Smooth muscle cell (in vitro differentiated cells): ENCODE measurements at regions not wholly inside any gene's neighbourhood (a gene's known extent, or its start where the extent isn't known, plus 50 kb on each side); places are given as distances from the start of the nearest gene placed in this dataset.

Source experiments
- DNase-seq: peaks from one replicate; lab custom pipeline; 2025; ENCODE audit not compliant: unreplicated experiment; lab: John Stamatoyannopoulos, UW
- H2AFZ ChIP-seq: fragments of 200-600 bp; sonication (generic); 2 replicates; pipeline ENCODE4 v1.6.0; 2016; ENCODE audit warnings: antibody characterized with exemption, low read depth, mild to moderate bottlenecking
- H3F3A ChIP-seq: fragments of 200-600 bp; sonication (generic); 2 replicates; pipeline ENCODE4 v1.6.0; 2017; ENCODE audit warnings: antibody characterized with exemption, low read depth
- H3K27ac ChIP-seq: fragments of 200-600 bp; sonication (generic); 2 replicates; pipeline ENCODE4 v1.5.1; 2016; ENCODE audit warnings: low read depth, mild to moderate bottlenecking
- H3K27me3 ChIP-seq: fragments of 200-600 bp; sonication (generic); 2 replicates; pipeline ENCODE4 v1.6.1; 2016; ENCODE audit warnings: low read depth, mild to moderate bottlenecking
- H3K36me3 ChIP-seq: fragments of 200-600 bp; sonication (generic); 2 replicates; pipeline ENCODE4 v1.5.1; 2016; ENCODE audit warnings: low read depth
- H3K4me1 ChIP-seq: fragments of 200-600 bp; sonication (generic); 2 replicates; pipeline ENCODE4 v1.5.1; 2016; ENCODE audit warnings: low read depth
- H3K4me2 ChIP-seq: fragments of 200-600 bp; sonication (generic); 2 replicates; pipeline ENCODE4 v1.6.0; 2016; ENCODE audit warnings: mild to moderate bottlenecking
- H3K4me3 ChIP-seq: fragments of 200-600 bp; sonication (generic); 2 replicates; pipeline ENCODE4 v1.5.1; 2016; ENCODE audit warnings: mild to moderate bottlenecking
- H3K79me2 ChIP-seq: fragments of 200-600 bp; sonication (generic); 2 replicates; pipeline ENCODE4 v1.6.0; 2016; ENCODE audit warnings: low read depth, mild to moderate bottlenecking
- H3K9ac ChIP-seq: fragments of 200-600 bp; sonication (generic); 2 replicates; pipeline ENCODE4 v1.6.0; 2016; ENCODE audit warnings: low read depth
- H3K9me3 ChIP-seq: fragments of 200-600 bp; sonication (generic); replicated peaks from 2 replicates; pipeline ENCODE4 v1.5.1; 2016; ENCODE audit warnings: low read depth
- H4K20me1 ChIP-seq: fragments of 200-600 bp; sonication (generic); 2 replicates; pipeline ENCODE4 v1.6.0; 2016; ENCODE audit warnings: low read depth
- CTCF ChIP-seq: fragments of 200-600 bp; sonication (generic); IDR thresholded peaks from 2 replicates; pipeline ENCODE4 v1.5.1; 2017; ENCODE audit warnings: borderline replicate concordance, mild to moderate bottlenecking, antibody characterized with exemption; ENCODE audit not compliant: insufficient read depth, poor library complexity, severe bottlenecking
- WGBS: methylation state at CpG from one replicate; pipeline ENCODE4 v1.1.7; 2016; ENCODE audit warnings: low lambda C conversion rate; 5-methylcytosine and 5-hydroxymethylcytosine counted together

DNA sequence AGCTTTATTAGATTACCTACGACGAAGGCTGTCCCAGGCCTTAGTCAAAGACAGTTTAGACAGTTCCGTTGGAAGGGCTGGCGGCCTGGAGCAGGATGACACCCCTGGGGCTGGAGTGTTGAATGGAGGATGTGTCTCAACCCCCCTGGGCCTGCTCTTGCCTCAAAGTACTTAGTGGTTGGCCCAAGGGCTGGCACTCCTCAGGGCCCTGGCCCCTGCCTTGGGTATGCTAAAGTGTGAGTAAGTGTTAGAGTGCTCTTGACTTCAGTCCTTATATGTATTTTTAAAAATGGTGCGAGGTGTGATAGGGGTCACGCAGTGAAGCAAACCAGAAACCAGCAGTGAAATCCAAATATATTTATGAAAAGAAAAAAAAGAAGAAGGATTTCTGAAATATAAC is 261.6 kb downstream of the KTN1 start:
- H3K27me3 ChIP-seq, result no peaks in the 10 kb centered on the region
- no peak overlapping the region for H3K4me2 ChIP-seq
- WGBS, result 93% methylated on average over 6 of the region's 6 CpGs
- DNase-seq, result no peak
- TF ChIP-seq CTCF, result no peak
- no peaks in the 10 kb centered on the region for H4K20me1 ChIP-seq
- H3F3A ChIP-seq, result no peaks in the 10 kb centered on the region
- no peaks in the 10 kb centered on the region for H3K9me3 ChIP-seq
- no peaks in the 10 kb centered on the region for H3K79me2 ChIP-seq
- H3K9ac ChIP-seq, result no peak overlapping the region
- H3K4me3 ChIP-seq, result no peak overlapping the region
- no peak overlapping the region for H3K27ac ChIP-seq
- no peaks in the 10 kb centered on the region for H3K36me3 ChIP-seq
- no peaks in the 10 kb centered on the region for H3K4me1 ChIP-seq
- no peak overlapping the region for H2AFZ ChIP-seq

- Histone ChIP-seq H2AFZ (peak overlapping the region; percentile 19), H3K27me3 (no peaks in the 10 kb centered on the region), H3K36me3 (no peaks in the 10 kb centered on the region), H3K27ac (no peak overlapping the region), H3K4me3 (no peak overlapping the region), H3F3A (no peaks in the 10 kb centered on the region), H3K4me1 (peaks cover 5% of the 10 kb centered on the region), H3K9ac (no peak overlapping the region), H3K9me3 (no peaks in the 10 kb centered on the region), H4K20me1 (no peaks in the 10 kb centered on the region), H3K4me2 (no peak overlapping the region), H3K79me2 (no peaks in the 10 kb centered on the region)
- peak; percentile 32 for TF ChIP-seq CTCF
- no peak for DNase-seq
- WGBS, result 63% methylated on average over 8 of the region's 8 CpGs
Measured at GRCh38 chr14:55843718-55844403, 263.9 kb downstream of the KTN1 start.

DNA sequence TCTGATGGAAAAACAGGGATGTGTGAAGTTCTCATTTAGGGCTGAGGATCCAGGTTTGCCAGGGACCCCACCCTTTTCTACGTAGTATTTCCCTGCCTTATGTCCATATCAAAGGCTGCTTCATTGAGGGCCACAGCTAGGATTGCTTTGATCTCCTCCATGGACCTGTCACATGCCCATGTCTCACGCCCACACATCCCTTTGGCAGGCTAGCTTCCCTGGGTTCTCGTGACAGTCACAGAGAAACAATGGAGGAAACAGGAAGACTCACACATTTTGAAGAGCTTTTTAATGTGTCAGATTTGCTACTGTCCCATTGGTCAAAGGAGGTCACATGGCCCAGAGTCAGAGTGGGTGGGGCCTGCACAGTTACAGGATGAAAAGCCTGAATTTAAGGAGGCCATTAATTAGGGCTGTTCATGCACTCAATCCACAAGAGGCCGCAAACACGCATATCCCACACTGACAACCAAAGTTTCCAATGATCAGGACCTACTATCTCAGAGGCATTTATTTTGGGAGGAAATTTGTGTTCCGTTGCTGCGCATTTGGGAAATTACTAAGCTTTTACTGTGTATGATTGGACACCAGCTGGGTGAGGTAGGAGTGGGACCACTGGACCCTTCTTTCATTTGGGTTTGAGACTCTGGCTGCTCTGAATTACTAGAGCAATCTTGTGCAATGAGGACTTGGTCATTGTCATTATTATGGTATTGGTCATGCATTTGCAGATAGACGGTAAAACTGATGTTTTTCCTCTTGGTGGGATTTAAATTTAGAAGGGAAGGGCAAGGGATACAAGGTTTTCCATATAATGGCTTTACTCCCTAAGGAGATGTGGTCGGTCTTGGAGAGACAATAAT is 266.2 kb downstream of the KTN1 start:
- no peaks in the 10 kb centered on the region for H3K36me3 ChIP-seq
- DNase-seq, result no peak
- no peaks in the 10 kb centered on the region for H4K20me1 ChIP-seq
- TF ChIP-seq CTCF, result no peak
- H3K4me3 ChIP-seq, result no peak overlapping the region
- no peak overlapping the region for H2AFZ ChIP-seq
- H3K9me3 ChIP-seq, result no peaks in the 10 kb centered on the region
- WGBS, result 90% methylated on average over 9 of the region's 9 CpGs
- H3K79me2 ChIP-seq, result no peaks in the 10 kb centered on the region
- peak overlapping the region; percentile 70 for H3K27ac ChIP-seq
- H3K27me3 ChIP-seq, result no peaks in the 10 kb centered on the region
- no peak overlapping the region for H3K4me2 ChIP-seq
- no peak overlapping the region for H3K9ac ChIP-seq
- no peaks in the 10 kb centered on the region for H3F3A ChIP-seq
- peaks cover 11% of the 10 kb centered on the region for H3K4me1 ChIP-seq
